Type B pancreatic cell (in vitro differentiated cells): ENCODE measurements at regions not wholly inside any gene's neighbourhood (a gene's known extent, or its start where the extent isn't known, plus 50 kb on each side); places are given as distances from the start of the nearest gene placed in this dataset.
"Not testable (repeated sequence)": the region's sequence is repeated elsewhere in the genome, so short reads cannot be mapped to it uniquely, and the experiment has no call there.

Experiments
- DNase-seq: peaks from one replicate; pipeline ENCODE4 v3.0.0; 2021; ENCODE audit warnings: mixed read lengths; ENCODE audit not compliant: unreplicated experiment; ENCODE audit errors: extremely low spot score
- H3K27ac Mint-ChIP-seq: 2 replicates; pipeline ENCODE4 v1.8.0; 2021; ENCODE audit warnings: mild to moderate bottlenecking, mixed read lengths
- H3K27me3 Mint-ChIP-seq: 2 replicates; pipeline ENCODE4 v1.8.0; 2021; ENCODE audit warnings: mixed read lengths
- H3K36me3 Mint-ChIP-seq: 2 replicates; pipeline ENCODE4 v1.8.0; 2021; ENCODE audit warnings: mixed read lengths
- H3K4me1 Mint-ChIP-seq: one replicate; pipeline ENCODE4 v1.8.0; 2021; ENCODE audit warnings: mixed read lengths; ENCODE audit not compliant: unreplicated experiment
- H3K4me3 Mint-ChIP-seq: 2 replicates; pipeline ENCODE4 v1.8.0; 2021; ENCODE audit warnings: mild to moderate bottlenecking, mixed read lengths
- H3K9me3 Mint-ChIP-seq: 2 replicates; pipeline ENCODE4 v1.8.0; 2021; ENCODE audit warnings: mixed read lengths
- CTCF ChIP-seq: fragments of 200-600 bp; sonication (generic); conservative IDR thresholded peaks from 2 replicates; pipeline ENCODE4 v1.5.0; 2021; ENCODE audit warnings: antibody characterized with exemption, mild to moderate bottlenecking

- H3K27me3 Mint-ChIP-seq, result no peaks in the 10 kb centered on the region
- peaks cover 14% of the 10 kb centered on the region for H3K9me3 Mint-ChIP-seq
Observed at GRCh38 chr9:81430727-81431126, 258.6 kb downstream of the TLE1 start.

GRCh38 chr9:81427870-81428269 lies 261.5 kb downstream of the TLE1 start:
- H3K4me1 Mint-ChIP-seq, result no peaks in the 10 kb centered on the region

More at GRCh38 chr9:81430727-81431126, 258.6 kb downstream of the TLE1 start:
- Mint-ChIP-seq H3K4me3 (no peak overlapping the region), H3K27ac (no peak overlapping the region), H3K36me3 (peaks cover 5% of the 10 kb centered on the region), H3K4me1 (no peaks in the 10 kb centered on the region)
- no peak for DNase-seq
- TF ChIP-seq CTCF, result no peak

GRCh38 chr9:81424431-81424830 lies 264.9 kb downstream of the TLE1 start:
- Mint-ChIP-seq H3K9me3 (peaks cover 19% of the 10 kb centered on the region), H3K27me3 (no peaks in the 10 kb centered on the region), H3K36me3 (peaks cover 5% of the 10 kb centered on the region), H3K4me1 (no peaks in the 10 kb centered on the region), H3K27ac (no peak overlapping the region), H3K4me3 (no peak overlapping the region)
- no peak for TF ChIP-seq CTCF
- no peak for DNase-seq

More at GRCh38 chr9:81427870-81428269, 261.5 kb downstream of the TLE1 start:
- TF ChIP-seq CTCF, result no peak
- H3K4me3 Mint-ChIP-seq, result no peak overlapping the region
- no peak overlapping the region for H3K27ac Mint-ChIP-seq
- H3K27me3 Mint-ChIP-seq, result no peaks in the 10 kb centered on the region
- peaks cover 5% of the 10 kb centered on the region for H3K36me3 Mint-ChIP-seq
- peaks cover 19% of the 10 kb centered on the region for H3K9me3 Mint-ChIP-seq
- no peak for DNase-seq

- TF ChIP-seq CTCF, result no peak
- Mint-ChIP-seq H3K4me3 (no peak overlapping the region), H3K4me1 (no peaks in the 10 kb centered on the region), H3K27ac (no peak overlapping the region), H3K27me3 (no peaks in the 10 kb centered on the region), H3K36me3 (peaks cover 5% of the 10 kb centered on the region), H3K9me3 (peaks cover 19% of the 10 kb centered on the region)
- DNase-seq, result no peak
Observed at GRCh38 chr9:81423589-81424326, 265.6 kb downstream of the TLE1 start.

- not testable (repeated sequence) for H3K27ac Mint-ChIP-seq, H3K27me3 Mint-ChIP-seq, H3K4me3 Mint-ChIP-seq, H3K4me1 Mint-ChIP-seq, H3K9me3 Mint-ChIP-seq, DNase-seq, H3K36me3 Mint-ChIP-seq
Observed at GRCh38 chr9:81421090-81421489, 268.3 kb downstream of the TLE1 start.

GRCh38 chr9:81420024-81420423 lies 269.3 kb downstream of the TLE1 start:
- DNase-seq, result no peak
- TF ChIP-seq CTCF, result no peak
- Mint-ChIP-seq H3K27me3 (no peaks in the 10 kb centered on the region), H3K27ac (no peak overlapping the region), H3K4me1 (peaks cover 9% of the 10 kb centered on the region), H3K9me3 (no peaks in the 10 kb centered on the region), H3K36me3 (no peaks in the 10 kb centered on the region), H3K4me3 (no peak overlapping the region)
